SH-SY5Y (cell line): ENCODE measurements at regions not wholly inside any gene's neighbourhood (a gene's known extent, or its start where the extent isn't known, plus 50 kb on each side); places are given as distances from the start of the nearest gene placed in this dataset.

ENCODE experiments used
- GATA2 ChIP-seq: IDR thresholded peaks from 2 replicates; pipeline ENCODE4 v1.6.1; 2011; ENCODE audit warnings: mild to moderate bottlenecking, low read depth, low read length
- GATA3 ChIP-seq: IDR thresholded peaks from 2 replicates; pipeline ENCODE4 v1.6.1; 2011; ENCODE audit warnings: low read depth, mild to moderate bottlenecking, low read length, moderate library complexity

GRCh38 chr1:101170506-101171050, 66.2 kb upstream of the S1PR1 start:
- TF ChIP-seq GATA2 (no peak), GATA3 (no peak)
